ENCODE measurements at regions not wholly inside any gene's neighbourhood (a gene's known extent, or its start where the extent isn't known, plus 50 kb on each side); places are given as distances from the start of the nearest gene placed in this dataset.
"Not testable (repeated sequence)": the region's sequence is repeated elsewhere in the genome, so short reads cannot be mapped to it uniquely, and the experiment has no call there.

DNA sequence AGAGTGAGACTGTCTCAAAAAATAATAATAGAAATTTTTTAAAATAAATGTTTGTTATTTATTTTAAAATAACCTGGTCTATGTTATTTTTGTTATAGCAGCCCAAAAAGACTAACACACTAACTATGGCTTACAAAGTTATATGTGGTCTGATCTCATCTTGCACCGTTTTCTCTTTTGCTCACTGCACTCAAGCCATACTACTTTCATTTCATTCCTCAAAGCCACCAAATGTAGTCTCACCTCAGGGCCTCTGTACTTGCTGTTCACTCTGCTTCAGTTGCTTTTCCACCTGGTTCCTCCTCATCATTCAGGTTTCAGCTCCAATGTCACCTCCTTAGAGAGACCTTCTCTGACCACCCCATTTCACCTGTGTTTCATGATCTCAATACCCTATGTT lies 55.2 kb upstream of the MDM1 start:
- DNase-seq, result no peak

- DNase-seq, result no peak
Observed at GRCh38 chr12:68389305-68389704, 57.1 kb upstream of the MDM1 start.

DNA sequence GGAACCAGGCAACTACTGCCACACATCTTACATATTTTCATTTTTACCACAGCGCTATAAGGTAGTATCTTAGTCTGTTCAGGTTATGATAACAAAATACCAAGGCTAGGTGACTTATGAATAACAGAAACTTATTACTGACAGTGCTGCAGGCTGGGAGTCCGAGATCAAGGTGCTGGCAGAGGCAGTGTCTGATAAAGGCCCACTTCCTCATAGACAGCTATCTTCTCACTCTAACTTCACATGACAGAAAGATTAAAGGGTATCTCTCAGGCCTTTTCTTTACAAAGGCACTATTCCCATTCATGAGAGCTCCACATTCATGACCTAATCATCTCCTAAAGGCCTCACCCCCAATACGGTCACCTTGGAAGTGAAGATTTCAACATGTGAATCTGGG lies 59.8 kb upstream of the MDM1 start:
- no peak for DNase-seq

DNA sequence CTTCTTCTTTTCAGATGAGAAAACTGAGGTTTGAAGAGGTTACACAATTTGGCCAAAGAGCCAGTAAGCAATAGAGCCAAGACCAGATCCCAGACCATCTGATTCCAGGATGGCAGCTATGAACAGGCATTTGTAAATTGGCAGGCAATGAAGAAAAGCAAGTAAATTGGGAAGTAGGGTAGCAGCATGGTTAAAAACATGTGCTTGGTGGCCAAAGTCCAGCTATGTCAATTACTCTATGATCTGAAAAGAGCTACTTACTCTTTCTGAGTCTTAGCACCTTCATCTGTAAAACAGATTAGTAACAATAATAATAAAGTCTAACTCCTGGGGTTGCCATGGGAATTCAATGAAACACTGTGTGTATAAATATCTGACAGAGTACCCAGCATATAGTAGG lies 60.2 kb upstream of the MDM1 start:
- DNase-seq, result no peak

- no peak for DNase-seq
Observed at GRCh38 chr12:68393417-68393816, 61.3 kb upstream of the MDM1 start.

- DNase-seq, result no peak
Observed at GRCh38 chr12:68397566-68398158, 65.5 kb upstream of the MDM1 start.

GRCh38 chr12:68398689-68399088 lies 66.5 kb upstream of the MDM1 start:
- not testable (repeated sequence) for DNase-seq

DNA sequence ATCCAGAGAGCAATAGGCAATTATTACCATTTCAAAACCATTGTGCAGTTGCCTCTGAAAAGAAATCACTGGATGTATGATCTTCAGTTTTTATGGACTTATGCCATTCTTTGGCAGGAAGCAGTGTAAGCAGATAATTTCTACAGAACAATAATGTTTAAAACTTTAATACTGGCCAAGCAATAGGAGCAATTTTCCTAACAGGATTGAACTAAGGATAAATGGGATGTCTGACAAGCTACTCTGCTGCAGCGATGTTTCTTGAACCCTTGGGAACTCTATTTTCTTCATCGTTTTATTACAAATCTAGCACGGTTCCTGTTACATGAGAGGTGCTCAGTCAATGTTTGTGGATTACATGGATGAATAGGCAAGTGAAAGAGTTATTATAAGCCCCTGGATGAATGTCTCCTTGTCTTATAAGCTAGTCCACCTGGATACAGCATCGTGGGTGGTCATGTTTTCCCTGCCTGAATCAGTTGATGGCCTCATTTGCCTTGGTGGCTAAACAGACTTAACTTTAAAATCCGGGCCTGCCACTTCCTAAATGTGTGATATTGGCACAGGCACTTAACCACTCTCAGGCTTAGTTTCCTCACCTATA lies 68.2 kb upstream of the MDM1 start:
- DNase-seq, result no peak

DNA sequence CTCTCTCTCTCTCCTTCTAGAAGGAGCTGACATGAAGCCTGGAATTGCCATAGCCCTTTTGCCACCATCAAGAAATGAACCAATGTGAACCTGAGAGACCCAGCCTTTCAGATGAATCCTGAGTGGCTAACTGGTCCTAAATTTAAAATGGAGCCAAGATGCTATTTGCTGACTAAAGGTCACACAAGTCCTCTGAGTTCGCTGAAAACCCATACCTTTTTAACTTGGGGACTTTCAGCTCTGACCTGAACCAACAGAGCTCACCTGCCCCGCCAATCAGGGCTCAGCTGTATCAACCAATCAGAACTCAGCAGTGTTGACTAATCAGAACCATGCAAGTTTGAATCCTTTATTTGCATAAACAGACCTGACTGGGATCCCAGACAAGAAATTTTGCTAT lies 70.3 kb upstream of the MDM1 start:
- DNase-seq, result no peak

DNA sequence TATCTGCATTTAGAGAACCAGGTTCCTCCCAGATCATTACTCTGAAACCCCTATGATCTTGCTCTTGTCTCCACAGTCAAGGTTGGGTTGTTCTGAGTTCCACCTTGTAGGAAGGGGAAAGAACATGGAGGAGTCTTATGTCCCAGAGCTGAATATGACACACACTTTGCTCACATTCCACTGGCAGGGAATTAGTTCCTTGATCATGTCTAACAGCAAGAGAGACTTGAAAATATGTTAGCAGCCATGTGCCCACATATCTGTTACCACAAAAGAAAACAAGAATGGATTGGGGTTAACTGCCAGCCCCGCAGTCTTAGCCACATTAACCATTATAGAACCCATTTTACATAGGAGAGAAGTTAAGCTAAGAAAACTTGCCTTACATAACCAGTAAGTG lies 71.1 kb upstream of the MDM1 start:
- DNase-seq, result no peak

DNA sequence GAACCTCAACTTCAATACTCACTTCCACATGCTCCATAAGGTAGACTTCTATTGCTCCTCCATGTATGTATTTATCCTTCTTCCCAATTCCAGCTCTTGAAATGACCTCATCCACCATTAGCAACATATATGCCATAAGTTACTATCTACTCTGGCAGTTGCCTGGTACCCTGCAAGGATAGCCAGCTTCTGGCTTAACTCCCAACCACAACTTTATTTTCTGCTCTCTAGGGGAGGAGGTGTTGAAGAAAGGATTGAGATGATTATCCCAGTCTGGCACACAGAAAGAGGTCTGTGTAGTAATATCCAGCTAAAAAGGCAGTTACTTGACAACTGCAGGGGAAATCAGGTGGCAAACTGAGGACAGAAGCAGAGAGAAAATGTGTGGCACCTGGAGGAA lies 71.5 kb upstream of the MDM1 start:
- DNase-seq, result no peak

DNA sequence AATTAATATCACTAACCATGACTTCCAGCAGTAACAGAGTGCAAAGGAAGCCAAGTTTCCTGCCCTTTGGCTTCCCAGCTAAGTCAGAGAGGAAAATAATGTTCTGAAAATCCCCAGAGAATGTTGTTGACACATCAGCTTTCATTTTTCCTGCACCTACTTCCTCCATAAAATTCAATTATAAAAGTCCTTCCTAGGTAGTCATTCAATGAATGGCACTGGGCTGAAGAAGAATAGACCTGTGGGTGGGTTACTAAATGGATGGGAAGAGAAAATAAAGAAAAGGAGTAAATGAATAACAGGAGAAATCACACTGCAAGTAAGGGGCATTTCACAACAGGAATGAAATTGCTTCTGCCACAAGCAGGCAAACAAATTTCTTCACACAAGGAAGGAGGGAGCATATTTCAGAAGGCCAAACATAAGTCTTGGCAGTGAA lies 73.2 kb upstream of the MDM1 start:
- DNase-seq, result no peak

GRCh38 chr12:68406134-68406576 lies 74.0 kb upstream of the MDM1 start:
- no peak for DNase-seq

DNA sequence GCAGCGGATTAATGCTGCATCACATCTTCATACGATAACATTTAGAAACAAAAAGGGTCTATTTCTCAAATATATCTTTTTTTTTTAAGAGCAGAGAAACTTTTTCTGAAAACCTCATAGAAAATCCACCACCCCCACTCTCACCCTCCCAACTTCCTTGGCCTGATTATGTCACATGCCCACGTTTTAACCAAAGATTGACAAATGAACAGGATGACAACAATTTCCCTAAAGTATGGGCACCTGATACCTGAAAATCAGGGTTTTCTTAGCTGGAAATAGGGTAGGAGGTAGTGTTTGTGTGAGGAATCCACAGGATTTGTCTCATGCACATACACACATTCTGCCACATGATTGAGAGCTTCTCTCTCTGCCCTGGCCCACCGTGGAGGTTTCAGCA lies 74.7 kb upstream of the MDM1 start:
- no peak for DNase-seq

GRCh38 chr12:68410018-68410660 lies 78.0 kb upstream of the MDM1 start:
- no peak for DNase-seq

- DNase-seq, result no peak
Observed at GRCh38 chr12:68411371-68411770, 79.2 kb upstream of the MDM1 start.

DNA sequence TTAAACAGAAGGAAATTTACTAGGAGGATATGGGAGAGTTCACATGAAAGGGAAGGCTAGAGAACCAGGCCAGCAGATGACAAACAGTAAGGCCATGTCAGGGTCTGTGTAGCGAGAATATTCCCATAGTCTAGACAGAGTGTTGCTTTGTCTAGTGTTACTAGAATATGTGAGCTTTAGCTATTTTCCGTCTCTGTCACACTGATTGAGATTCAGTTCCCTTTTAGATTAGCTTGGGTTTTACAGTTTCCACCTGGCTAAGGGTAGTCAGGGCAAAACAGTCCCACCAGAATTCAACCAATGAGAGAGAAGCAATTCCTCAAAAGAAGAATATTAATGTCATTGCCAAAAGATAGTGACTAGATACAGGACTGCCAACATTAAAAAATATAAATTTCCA lies 82.8 kb upstream of the MDM1 start:
- DNase-seq, result no peak

DNA sequence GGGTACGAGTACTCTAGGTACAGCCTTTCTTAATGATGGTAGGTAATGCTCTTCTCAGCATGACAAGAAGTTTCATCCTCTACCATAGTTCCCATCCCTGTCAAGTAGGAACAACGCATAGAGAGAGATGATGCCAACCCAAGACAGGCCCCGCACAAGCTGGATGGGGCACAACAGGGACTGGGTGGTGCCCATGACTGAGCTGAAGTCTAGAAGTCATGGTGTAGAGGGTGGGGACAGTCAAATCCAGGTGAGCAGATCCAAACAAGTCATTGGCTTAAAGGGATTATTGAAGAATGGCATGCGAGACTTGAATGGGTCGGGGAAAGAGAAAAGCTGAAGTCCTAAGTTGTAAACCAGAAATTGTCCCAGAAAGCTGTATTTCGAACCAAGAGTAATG lies 84.2 kb upstream of the MDM1 start:
- no peak for DNase-seq

GRCh38 chr12:68416826-68417225 lies 84.7 kb upstream of the MDM1 start:
- no peak for DNase-seq

DNA sequence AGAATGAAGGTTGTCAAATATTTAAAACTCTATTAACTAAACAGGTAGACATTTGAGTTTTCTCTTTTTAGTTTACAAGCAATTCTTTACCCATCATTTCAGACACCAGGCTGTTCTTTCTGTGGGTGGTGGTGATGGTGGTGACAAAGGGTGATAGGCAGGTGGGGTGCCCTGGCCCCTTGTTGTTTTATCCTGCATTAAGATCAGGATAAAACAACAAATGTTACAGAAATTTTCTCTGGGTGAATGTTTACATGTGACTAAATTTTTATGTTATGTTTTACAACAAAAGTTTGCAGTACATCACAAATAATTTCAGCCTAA lies 85.9 kb upstream of the MDM1 start:
- no peak for DNase-seq

DNA sequence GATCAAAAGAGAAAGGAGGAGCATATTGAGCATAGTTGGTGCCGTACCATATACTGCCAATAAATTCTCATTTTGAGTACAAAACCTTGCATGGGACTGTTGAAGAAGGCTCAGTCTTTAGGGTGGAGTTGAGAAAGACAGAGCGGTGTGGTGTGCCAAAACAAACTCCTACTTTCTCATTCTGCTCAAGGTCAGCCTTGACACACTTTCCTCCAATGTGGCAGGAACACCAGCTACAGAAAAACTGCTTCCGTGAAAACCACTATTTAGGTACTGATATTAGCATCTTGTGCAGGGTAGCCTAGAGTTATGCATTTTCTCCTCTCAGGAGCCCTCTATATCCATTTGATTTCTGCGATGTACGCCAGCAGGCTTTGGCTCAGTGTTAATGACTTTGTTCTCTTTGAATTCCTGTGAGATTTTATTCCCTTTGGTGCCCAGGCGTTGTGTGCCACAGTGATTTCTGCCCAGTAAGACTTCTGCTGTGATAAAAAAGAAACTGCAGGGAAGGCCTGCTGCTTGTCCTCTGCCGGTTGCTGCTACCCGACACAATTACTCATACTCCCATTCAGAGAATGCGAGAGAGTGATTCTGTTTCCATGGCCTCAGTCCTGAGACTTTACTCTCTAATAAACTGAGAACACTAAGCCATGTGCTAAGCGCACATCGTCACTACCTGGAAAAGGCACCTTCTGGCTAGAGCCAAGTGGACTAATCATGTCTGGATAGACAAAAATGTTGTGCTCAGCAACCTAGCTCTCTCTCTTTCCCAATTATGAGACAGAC lies 88.3 kb upstream of the MDM1 start:
- no peak for DNase-seq

GRCh38 chr12:68422159-68422558 lies 90.0 kb upstream of the MDM1 start:
- no peak for DNase-seq

- no peak for DNase-seq
Observed at GRCh38 chr12:68422956-68423574, 90.9 kb upstream of the MDM1 start.

DNA sequence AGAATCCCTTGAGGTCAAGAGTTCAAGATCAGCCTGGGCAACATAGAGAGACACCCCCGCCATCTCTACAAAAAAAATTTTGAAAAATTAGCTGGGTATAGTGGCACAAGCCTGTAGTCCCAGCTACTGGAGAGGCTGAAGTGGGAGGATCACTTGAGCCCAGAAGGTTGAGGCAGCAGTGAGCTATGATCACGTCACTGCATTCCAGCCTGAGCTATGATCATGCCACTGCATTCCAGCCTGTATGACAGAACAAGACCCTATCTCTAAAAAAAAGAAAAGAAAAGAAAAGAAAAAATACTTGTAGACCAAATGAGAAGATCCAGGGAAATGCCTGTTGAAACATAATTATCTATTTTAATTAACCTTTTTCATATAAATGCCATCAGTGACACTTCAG lies 93.8 kb upstream of the MDM1 start:
- no peak for DNase-seq

Data from CD4-positive, alpha-beta T cell treated with Interleukin-4 for 4 hours (primary cell).